ENCODE measurements at regions not wholly inside any gene's neighbourhood (a gene's known extent, or its start where the extent isn't known, plus 50 kb on each side); places are given as distances from the start of the nearest gene placed in this dataset.

DNA sequence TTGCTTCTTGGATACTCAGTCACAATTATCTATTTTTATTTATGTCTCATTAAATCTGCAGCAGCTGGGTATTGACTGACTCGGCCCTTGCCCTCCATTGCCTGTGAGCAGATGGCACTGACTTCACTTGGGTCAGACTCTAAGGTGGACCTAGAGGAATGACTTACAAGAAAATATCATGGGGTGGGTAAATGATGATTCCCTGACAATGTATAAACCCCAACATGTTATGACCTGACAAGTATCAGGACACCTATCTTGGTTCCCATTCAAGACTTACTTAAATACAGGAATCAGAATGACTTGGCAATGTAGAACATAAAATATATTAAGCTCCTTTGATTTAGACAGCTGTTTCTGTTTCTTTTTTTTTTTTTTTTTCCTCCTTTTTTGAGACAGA lies 953.5 kb downstream of the CDH11 start:
- no peaks in the 10 kb centered on the region for H3K36me3 Mint-ChIP-seq (ENCODE audit: low read depth)
- no peaks in the 10 kb centered on the region for H3K4me1 Mint-ChIP-seq (ENCODE audit: low read depth)
- no peak overlapping the region for H3K27ac Mint-ChIP-seq
- no peaks in the 10 kb centered on the region for H3K27me3 Mint-ChIP-seq (ENCODE audit: low read depth)
- no peak overlapping the region for H3K4me3 Mint-ChIP-seq
- H3K9me3 Mint-ChIP-seq: peaks cover 10% of the 10 kb centered on the region

DNA sequence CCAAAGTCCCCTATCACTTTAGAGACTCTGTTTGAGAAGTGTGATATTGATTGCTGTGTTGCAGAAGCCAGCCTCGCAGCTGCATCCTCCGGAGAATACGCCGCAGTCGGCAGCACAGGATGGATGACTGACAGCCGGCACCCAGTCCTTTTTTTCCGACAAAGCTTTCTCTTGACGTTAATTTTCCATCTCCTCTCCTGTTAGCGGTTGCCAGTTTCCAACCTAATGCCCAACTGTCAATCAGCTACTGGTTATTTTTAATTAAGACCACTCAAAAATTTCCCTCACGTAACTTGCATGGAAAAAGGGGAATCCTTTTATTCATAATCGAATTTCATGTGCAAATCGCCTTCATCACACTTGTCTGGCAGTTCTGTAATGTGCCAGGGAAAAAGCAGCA lies 953.9 kb downstream of the CDH11 start:
- no peak overlapping the region for H3K4me3 Mint-ChIP-seq
- no peaks in the 10 kb centered on the region for H3K27me3 Mint-ChIP-seq (ENCODE audit: low read depth)
- no peaks in the 10 kb centered on the region for H3K36me3 Mint-ChIP-seq (ENCODE audit: low read depth)
- H3K9me3 Mint-ChIP-seq: peaks cover 10% of the 10 kb centered on the region
- H3K4me1 Mint-ChIP-seq (ENCODE audit: low read depth): no peaks in the 10 kb centered on the region
- no peak overlapping the region for H3K27ac Mint-ChIP-seq

GRCh38 chr16:64165368-64165767 lies 956.5 kb downstream of the CDH11 start:
- Mint-ChIP-seq H3K9me3 (no peaks in the 10 kb centered on the region), H3K27me3 (ENCODE audit: low read depth) (no peaks in the 10 kb centered on the region), H3K27ac (no peak overlapping the region), H3K36me3 (ENCODE audit: low read depth) (no peaks in the 10 kb centered on the region), H3K4me1 (ENCODE audit: low read depth) (no peaks in the 10 kb centered on the region), H3K4me3 (no peak overlapping the region)

DNA sequence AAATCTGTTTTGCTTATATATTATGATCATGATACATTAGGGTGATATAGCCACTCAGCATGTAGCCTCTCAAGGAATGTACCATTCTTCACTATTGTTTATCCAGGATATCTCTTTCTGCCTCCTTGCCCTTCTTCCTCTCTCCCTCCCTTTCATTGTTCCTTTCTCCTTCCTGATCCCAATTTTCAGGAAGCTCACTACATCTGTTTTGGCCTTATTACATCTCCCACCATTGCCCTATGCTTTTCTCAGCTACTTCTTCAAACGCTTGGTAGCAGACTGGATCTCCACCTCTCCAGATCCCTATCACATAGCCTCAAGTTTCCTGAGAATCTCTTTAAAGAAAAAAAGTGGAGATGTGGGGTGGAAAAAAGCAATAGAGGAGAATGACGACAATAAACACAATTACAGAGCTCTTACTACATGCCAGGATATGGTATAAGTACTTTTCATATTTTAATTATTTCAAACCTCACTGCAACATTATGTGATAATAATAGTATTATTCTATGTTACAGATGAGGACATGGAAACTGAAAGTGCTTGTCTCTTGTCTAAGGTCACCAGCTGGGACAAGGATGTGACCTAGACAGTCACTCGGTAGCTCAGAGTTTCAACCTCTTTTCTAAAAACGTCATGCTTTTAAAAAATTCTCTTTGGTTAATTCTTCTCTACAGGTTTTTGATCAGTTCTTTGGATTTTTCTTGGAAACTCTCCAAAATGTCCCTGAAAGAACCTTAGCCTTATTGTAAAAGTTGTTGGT lies 959.1 kb downstream of the CDH11 start:
- no peaks in the 10 kb centered on the region for H3K9me3 Mint-ChIP-seq
- H3K36me3 Mint-ChIP-seq (ENCODE audit: low read depth): no peaks in the 10 kb centered on the region
- H3K4me1 Mint-ChIP-seq (ENCODE audit: low read depth): no peaks in the 10 kb centered on the region
- no peaks in the 10 kb centered on the region for H3K27me3 Mint-ChIP-seq (ENCODE audit: low read depth)
- H3K4me3 Mint-ChIP-seq: no peak overlapping the region
- H3K27ac Mint-ChIP-seq: no peak overlapping the region

DNA sequence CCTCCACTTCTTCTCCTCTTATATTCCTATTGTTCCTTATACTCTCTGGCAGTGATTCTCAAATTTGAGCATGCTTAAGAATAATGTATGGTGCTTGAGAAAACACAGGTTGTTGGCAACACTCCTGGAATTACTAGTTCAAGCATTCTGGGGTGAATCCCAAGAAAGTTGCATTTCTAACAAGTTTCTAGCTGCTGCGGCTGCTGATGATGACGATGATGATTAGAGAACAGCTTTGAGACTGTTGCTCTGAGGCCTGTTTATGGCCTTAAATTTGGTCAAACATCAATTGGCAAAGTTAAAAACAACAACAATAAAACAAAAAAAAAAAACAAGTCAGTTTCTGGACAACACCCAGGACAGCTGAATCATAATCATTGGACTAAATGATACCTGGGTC lies 961.9 kb downstream of the CDH11 start:
- H3K36me3 Mint-ChIP-seq (ENCODE audit: low read depth): no peaks in the 10 kb centered on the region
- H3K27ac Mint-ChIP-seq: no peak overlapping the region
- no peak overlapping the region for H3K4me3 Mint-ChIP-seq
- peaks cover 13% of the 10 kb centered on the region for H3K9me3 Mint-ChIP-seq
- H3K27me3 Mint-ChIP-seq (ENCODE audit: low read depth): no peaks in the 10 kb centered on the region
- H3K4me1 Mint-ChIP-seq (ENCODE audit: low read depth): no peaks in the 10 kb centered on the region

- Mint-ChIP-seq H3K4me1 (ENCODE audit: low read depth) (no peaks in the 10 kb centered on the region), H3K27ac (no peak overlapping the region), H3K36me3 (ENCODE audit: low read depth) (no peaks in the 10 kb centered on the region), H3K27me3 (ENCODE audit: low read depth) (no peaks in the 10 kb centered on the region), H3K9me3 (peaks cover 16% of the 10 kb centered on the region), H3K4me3 (no peak overlapping the region)
Measured at GRCh38 chr16:64158941-64159588, 962.8 kb downstream of the CDH11 start.

- no peak overlapping the region for H3K27ac Mint-ChIP-seq
- H3K36me3 Mint-ChIP-seq (ENCODE audit: low read depth): no peaks in the 10 kb centered on the region
- H3K27me3 Mint-ChIP-seq (ENCODE audit: low read depth): no peaks in the 10 kb centered on the region
Measured at GRCh38 chr16:64153718-64154117, 968.1 kb downstream of the CDH11 start.

GRCh38 chr16:64151990-64152767 lies 969.7 kb downstream of the CDH11 start:
- no peaks in the 10 kb centered on the region for H3K4me1 Mint-ChIP-seq (ENCODE audit: low read depth)
- peaks cover 45% of the 10 kb centered on the region for H3K9me3 Mint-ChIP-seq
- H3K36me3 Mint-ChIP-seq (ENCODE audit: low read depth): no peaks in the 10 kb centered on the region
- H3K27me3 Mint-ChIP-seq (ENCODE audit: low read depth): no peaks in the 10 kb centered on the region
- H3K27ac Mint-ChIP-seq: no peak overlapping the region
- no peak overlapping the region for H3K4me3 Mint-ChIP-seq

More at GRCh38 chr16:64153718-64154117, 968.1 kb downstream of the CDH11 start:
- peaks cover 38% of the 10 kb centered on the region for H3K9me3 Mint-ChIP-seq
- H3K4me3 Mint-ChIP-seq: no peak overlapping the region
- H3K4me1 Mint-ChIP-seq (ENCODE audit: low read depth): no peaks in the 10 kb centered on the region

- no peak overlapping the region for H3K4me3 Mint-ChIP-seq
- H3K9me3 Mint-ChIP-seq: peaks cover 42% of the 10 kb centered on the region
- no peak overlapping the region for H3K27ac Mint-ChIP-seq
- no peaks in the 10 kb centered on the region for H3K4me1 Mint-ChIP-seq (ENCODE audit: low read depth)
- H3K36me3 Mint-ChIP-seq (ENCODE audit: low read depth): no peaks in the 10 kb centered on the region
- no peaks in the 10 kb centered on the region for H3K27me3 Mint-ChIP-seq (ENCODE audit: low read depth)
Measured at GRCh38 chr16:64150193-64150592, 971.7 kb downstream of the CDH11 start.

GRCh38 chr16:64149756-64150155 lies 972.1 kb downstream of the CDH11 start:
- Mint-ChIP-seq H3K36me3 (ENCODE audit: low read depth) (no peaks in the 10 kb centered on the region), H3K27ac (no peak overlapping the region), H3K4me1 (ENCODE audit: low read depth) (no peaks in the 10 kb centered on the region), H3K4me3 (no peak overlapping the region), H3K27me3 (ENCODE audit: low read depth) (no peaks in the 10 kb centered on the region), H3K9me3 (peaks cover 37% of the 10 kb centered on the region)

DNA sequence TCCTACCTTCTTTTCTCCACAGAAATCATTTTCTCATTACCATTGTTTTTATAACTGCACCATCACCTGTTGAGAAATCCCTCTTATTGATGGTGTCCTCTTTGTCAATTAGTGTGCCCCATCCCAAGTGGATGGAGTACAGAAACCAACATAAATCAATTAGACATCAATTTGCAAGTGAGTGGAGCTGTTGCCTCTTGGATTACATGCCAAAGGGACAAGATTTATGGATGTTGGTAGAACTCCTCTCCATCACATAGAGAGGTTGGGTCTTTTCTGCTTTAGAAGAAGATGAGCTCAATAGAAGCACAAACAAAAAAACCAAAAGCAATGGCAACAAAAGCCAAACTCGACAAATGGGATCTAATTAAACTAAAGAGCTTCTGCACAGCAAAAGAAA lies 973.5 kb downstream of the CDH11 start:
- Mint-ChIP-seq H3K27ac (no peak overlapping the region), H3K9me3 (peaks cover 32% of the 10 kb centered on the region), H3K4me1 (ENCODE audit: low read depth) (no peaks in the 10 kb centered on the region), H3K4me3 (no peak overlapping the region), H3K36me3 (ENCODE audit: low read depth) (no peaks in the 10 kb centered on the region), H3K27me3 (ENCODE audit: low read depth) (no peaks in the 10 kb centered on the region)

DNA sequence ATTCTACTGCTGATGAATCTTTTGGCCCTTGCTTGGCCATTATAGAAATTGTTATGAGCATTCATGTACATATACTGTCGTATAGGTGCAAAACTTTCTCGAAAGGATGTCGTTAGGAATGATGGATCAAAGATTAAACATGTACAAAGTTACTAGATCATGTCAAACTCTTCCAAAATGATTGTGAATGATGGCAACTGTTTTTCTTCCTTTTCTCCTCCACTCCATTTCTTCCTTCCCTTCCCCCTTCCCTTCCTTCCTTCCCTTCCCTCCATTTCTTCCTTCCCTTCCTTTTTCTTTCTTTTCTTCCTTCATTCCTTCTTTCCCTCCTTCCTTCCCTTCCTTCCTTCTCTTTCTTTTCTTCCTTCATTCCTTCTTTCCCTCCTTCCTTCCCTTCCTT lies 973.9 kb downstream of the CDH11 start:
- Mint-ChIP-seq H3K27me3 (ENCODE audit: low read depth) (no peaks in the 10 kb centered on the region), H3K36me3 (ENCODE audit: low read depth) (no peaks in the 10 kb centered on the region), H3K4me1 (ENCODE audit: low read depth) (no peaks in the 10 kb centered on the region), H3K27ac (no peak overlapping the region), H3K4me3 (no peak overlapping the region), H3K9me3 (peaks cover 28% of the 10 kb centered on the region)

DNA sequence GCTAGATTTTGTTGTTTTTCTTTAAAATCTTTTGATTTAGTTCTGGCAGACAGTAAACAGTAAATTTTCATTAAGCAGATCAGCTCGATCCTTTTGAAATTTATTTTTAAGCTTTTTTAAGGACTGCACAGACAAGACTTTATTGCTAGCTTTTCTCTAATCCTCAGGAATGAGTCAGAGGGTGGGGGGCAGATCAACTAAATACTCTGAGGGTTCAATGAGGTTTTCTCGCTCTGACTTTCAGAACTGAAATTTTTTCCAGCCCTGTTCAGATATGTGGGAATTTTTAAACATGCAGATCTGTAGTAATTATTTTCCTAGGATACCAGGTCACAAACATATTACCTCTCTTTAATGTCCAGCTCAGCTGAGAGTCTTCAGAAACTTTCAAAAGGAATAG lies 977.2 kb downstream of the CDH11 start:
- no peak overlapping the region for H3K4me3 Mint-ChIP-seq
- no peaks in the 10 kb centered on the region for H3K4me1 Mint-ChIP-seq (ENCODE audit: low read depth)
- no peaks in the 10 kb centered on the region for H3K36me3 Mint-ChIP-seq (ENCODE audit: low read depth)
- H3K27me3 Mint-ChIP-seq (ENCODE audit: low read depth): no peaks in the 10 kb centered on the region
- H3K9me3 Mint-ChIP-seq: peaks cover 14% of the 10 kb centered on the region
- no peak overlapping the region for H3K27ac Mint-ChIP-seq

DNA sequence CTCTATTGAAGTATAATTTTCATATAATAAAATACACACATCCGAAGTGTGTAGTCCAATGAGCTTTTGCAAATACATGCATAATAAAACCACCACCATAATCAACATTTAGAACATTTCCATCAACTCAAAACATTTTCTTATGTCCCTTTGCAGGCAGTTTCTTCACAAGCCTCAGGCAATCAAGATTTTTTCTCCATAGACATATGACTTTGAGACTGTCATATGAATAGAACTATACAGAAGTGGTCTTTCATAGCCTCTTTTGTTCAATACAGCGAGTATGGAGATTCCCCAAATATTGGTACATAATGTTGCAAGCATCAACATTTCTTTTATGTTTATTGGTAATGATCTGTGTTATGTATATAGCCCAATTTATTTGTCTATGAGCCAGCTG lies 983.2 kb downstream of the CDH11 start:
- H3K4me1 Mint-ChIP-seq (ENCODE audit: low read depth): no peaks in the 10 kb centered on the region
- no peak overlapping the region for H3K4me3 Mint-ChIP-seq
- H3K9me3 Mint-ChIP-seq: peaks cover 8% of the 10 kb centered on the region
- H3K36me3 Mint-ChIP-seq (ENCODE audit: low read depth): no peaks in the 10 kb centered on the region
- no peaks in the 10 kb centered on the region for H3K27me3 Mint-ChIP-seq (ENCODE audit: low read depth)
- H3K27ac Mint-ChIP-seq: no peak overlapping the region

DNA sequence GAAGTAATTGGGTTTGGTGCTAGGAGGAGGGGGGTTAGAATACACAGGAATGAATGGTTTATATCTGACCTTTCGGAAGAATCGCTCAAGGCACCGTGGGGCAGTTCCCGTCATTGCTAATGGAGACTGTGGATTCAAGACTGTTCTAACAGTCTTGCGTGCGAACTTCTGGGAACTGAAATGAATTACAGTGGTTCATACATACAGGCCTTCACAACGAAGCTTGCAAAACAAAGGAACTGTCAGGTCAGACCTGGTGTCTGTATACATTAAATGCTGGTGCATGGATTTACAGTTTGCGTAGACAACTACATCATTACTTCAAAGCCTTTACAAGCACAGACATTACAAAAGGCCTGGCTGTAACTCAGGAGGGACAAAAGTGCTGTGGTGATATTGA lies 983.9 kb downstream of the CDH11 start:
- Mint-ChIP-seq H3K27me3 (ENCODE audit: low read depth) (no peaks in the 10 kb centered on the region), H3K4me1 (ENCODE audit: low read depth) (no peaks in the 10 kb centered on the region)

More for the DNA sequence above, 983.9 kb downstream of the CDH11 start:
- Mint-ChIP-seq H3K9me3 (peaks cover 15% of the 10 kb centered on the region), H3K36me3 (ENCODE audit: low read depth) (no peaks in the 10 kb centered on the region), H3K27ac (no peak overlapping the region), H3K4me3 (no peak overlapping the region)
